ENCODE measurements at regions not wholly inside any gene's neighbourhood (a gene's known extent, or its start where the extent isn't known, plus 50 kb on each side); places are given as distances from the start of the nearest gene placed in this dataset.

DNA sequence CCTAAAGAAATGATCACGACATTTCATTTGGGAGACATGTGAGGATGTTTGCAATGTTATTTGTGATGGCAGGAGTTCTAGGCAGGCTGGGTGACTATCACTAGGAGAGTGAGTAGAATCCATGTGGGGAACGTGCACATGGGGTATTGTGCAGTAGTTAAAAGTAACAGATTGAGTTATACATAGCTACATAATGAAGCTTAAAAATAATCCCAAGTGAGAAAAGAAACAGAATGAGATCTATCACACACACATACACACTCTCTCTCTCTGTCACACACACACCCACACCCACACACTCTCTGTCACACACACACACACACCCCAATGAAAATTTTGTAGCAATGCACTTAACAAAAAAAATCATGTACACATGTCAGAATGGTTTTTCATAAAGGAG, 218.7 kb upstream of the ARG1 start:
- TF ChIP-seq, protein P1, sequence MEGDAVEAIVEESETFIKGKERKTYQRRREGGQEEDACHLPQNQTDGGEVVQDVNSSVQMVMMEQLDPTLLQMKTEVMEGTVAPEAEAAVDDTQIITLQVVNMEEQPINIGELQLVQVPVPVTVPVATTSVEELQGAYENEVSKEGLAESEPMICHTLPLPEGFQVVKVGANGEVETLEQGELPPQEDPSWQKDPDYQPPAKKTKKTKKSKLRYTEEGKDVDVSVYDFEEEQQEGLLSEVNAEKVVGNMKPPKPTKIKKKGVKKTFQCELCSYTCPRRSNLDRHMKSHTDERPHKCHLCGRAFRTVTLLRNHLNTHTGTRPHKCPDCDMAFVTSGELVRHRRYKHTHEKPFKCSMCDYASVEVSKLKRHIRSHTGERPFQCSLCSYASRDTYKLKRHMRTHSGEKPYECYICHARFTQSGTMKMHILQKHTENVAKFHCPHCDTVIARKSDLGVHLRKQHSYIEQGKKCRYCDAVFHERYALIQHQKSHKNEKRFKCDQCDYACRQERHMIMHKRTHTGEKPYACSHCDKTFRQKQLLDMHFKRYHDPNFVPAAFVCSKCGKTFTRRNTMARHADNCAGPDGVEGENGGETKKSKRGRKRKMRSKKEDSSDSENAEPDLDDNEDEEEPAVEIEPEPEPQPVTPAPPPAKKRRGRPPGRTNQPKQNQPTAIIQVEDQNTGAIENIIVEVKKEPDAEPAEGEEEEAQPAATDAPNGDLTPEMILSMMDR (IDR thresholded peaks at IDR 0.05; ENCODE audit: unreplicated experiment): no peak
- H3K4me1 Mint-ChIP-seq: peaks cover 7% of the 10 kb centered on the region
- no peaks in the 10 kb centered on the region for H3K27me3 Mint-ChIP-seq (ENCODE audit: low read depth)
- no peak overlapping the region for H3K27ac Mint-ChIP-seq
- no peaks in the 10 kb centered on the region for H3K9me3 Mint-ChIP-seq
- no peak overlapping the region for H3K4me3 Mint-ChIP-seq
- H3K36me3 Mint-ChIP-seq: no peaks in the 10 kb centered on the region
- no peak for DNase-seq (ENCODE audit: low spot score in 2 of 2, unreplicated experiment in 2 of 2)

GRCh38 chr6:131356161-131356560, 216.9 kb upstream of the ARG1 start:
- TF ChIP-seq, protein P1 (IDR thresholded peaks at IDR 0.05; ENCODE audit: unreplicated experiment): no peak
- peaks cover 4% of the 10 kb centered on the region for H3K9me3 Mint-ChIP-seq
- peak overlapping the region; percentile 92 for H3K27ac Mint-ChIP-seq
- peaks cover 7% of the 10 kb centered on the region for H3K4me1 Mint-ChIP-seq
- no peaks in the 10 kb centered on the region for H3K27me3 Mint-ChIP-seq (ENCODE audit: low read depth)
- no peak for DNase-seq (ENCODE audit: low spot score in 2 of 2, unreplicated experiment in 2 of 2)
- H3K36me3 Mint-ChIP-seq: peaks cover 3% of the 10 kb centered on the region
- H3K4me3 Mint-ChIP-seq: no peak overlapping the region

- Mint-ChIP-seq H3K4me1 (peaks cover 7% of the 10 kb centered on the region), H3K36me3 (peaks cover 3% of the 10 kb centered on the region), H3K9me3 (peaks cover 4% of the 10 kb centered on the region), H3K27ac (peak overlapping the region; percentile 55), H3K4me3 (no peak overlapping the region), H3K27me3 (ENCODE audit: low read depth) (no peaks in the 10 kb centered on the region)
- DNase-seq (ENCODE audit: low spot score in 2 of 2, unreplicated experiment in 2 of 2): no peak
- TF ChIP-seq, protein P1 (IDR thresholded peaks at IDR 0.05; ENCODE audit: unreplicated experiment): no peak
Measured at GRCh38 chr6:131357501-131357900, 215.5 kb upstream of the ARG1 start.

DNA sequence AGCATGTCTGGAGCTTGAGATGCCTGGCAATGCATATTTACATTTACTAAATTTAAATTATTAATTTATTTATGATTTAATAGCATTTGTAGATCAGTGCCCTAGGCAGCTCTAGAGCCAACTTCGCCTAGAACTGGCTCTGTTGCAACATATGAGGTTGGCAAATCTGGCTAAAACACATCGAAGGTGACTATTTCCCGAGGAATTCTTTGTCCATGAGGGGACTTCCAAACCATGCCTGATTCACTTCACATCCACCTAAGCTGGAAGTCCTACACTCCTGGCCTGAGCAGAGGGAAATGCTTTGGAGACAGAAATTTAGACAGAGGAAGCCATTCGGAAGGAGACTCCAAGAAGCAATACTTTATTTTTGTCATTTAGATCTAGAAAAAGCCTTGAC, 211.0 kb upstream of the ARG1 start:
- TF ChIP-seq, protein P1 (IDR thresholded peaks at IDR 0.05; ENCODE audit: unreplicated experiment): no peak
- Mint-ChIP-seq H3K9me3 (peaks cover 4% of the 10 kb centered on the region), H3K27ac (no peak overlapping the region), H3K36me3 (peaks cover 3% of the 10 kb centered on the region), H3K27me3 (ENCODE audit: low read depth) (no peaks in the 10 kb centered on the region), H3K4me1 (peaks cover 26% of the 10 kb centered on the region), H3K4me3 (no peak overlapping the region)
- DNase-seq (ENCODE audit: low spot score in 2 of 2, unreplicated experiment in 2 of 2): no peak

DNA sequence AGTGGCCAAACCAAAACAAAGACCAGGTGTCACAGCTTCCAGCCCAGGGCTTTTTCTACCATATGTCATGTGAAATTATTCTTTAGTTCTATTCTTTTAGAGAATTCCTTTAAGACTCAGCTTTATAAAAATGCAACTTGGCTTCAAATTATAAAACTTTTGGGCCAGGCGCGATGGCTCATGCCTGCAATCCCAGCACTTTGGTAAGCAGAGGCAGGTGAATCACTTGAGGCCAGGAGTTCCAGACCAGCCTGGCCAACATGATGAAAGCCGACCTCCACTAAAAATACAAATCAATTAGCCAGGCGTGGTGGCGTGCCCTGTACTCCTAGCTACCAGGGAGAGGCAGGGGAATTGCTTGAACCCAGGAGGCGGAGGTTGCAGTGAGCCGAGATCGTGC, 210.3 kb upstream of the ARG1 start:
- Mint-ChIP-seq H3K9me3 (peaks cover 4% of the 10 kb centered on the region), H3K4me3 (no peak overlapping the region), H3K36me3 (peaks cover 3% of the 10 kb centered on the region), H3K4me1 (peaks cover 24% of the 10 kb centered on the region), H3K27me3 (ENCODE audit: low read depth) (no peaks in the 10 kb centered on the region), H3K27ac (no peak overlapping the region)
- TF ChIP-seq, protein P1 (IDR thresholded peaks at IDR 0.05; ENCODE audit: unreplicated experiment): no peak
- no peak for DNase-seq (ENCODE audit: low spot score in 2 of 2, unreplicated experiment in 2 of 2)
